HG03175 (cell line): ENCODE measurements at regions not wholly inside any gene's neighbourhood (a gene's known extent, or its start where the extent isn't known, plus 50 kb on each side); places are given as distances from the start of the nearest gene placed in this dataset.
"Not testable (repeated sequence)": the region's sequence is repeated elsewhere in the genome, so short reads cannot be mapped to it uniquely, and the experiment has no call there.

Experiments
- ATAC-seq: cut with Tn5 transposase; IDR thresholded peaks from one replicate; pipeline ENCODE4 v1.9.1; 2021; ENCODE audit warnings: mild to moderate bottlenecking, moderate library complexity; ENCODE audit not compliant: unreplicated experiment

- no peak for ATAC-seq
These were observed 418.9 kb upstream of the POM121L12 start for GRCh38 chr7:52616552-52616951.

DNA sequence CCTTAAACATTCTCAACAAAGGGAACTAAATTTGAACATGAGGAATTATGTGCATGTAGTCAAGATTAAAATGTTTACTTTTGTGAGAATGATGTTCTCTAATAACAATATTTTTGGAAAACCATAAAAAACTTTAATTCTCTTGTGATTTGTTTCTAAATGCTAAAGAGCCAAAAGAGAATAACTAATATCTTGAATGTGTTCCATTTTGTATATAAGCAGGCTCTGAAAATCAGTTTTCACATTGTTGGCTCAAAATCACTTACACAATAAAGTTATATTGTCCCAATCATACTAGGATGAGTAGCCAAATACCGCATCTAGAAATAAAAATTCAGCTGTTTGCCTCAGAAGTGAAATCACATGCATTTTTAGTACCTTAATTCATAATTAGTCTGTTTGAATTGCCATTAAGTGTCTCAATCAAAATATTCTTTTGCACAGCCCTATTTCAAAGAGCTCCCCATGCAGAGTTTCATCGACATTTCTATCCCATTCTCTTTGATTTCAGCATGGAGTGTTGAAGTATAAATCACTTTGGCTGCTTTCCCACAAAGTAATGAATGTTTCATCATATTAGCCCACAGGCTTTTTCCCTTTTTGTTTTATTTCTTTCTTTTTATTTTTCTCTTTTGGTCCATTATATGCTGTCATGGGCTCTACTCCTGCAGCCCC, 420.3 kb upstream of the POM121L12 start:
- no peak for ATAC-seq

DNA sequence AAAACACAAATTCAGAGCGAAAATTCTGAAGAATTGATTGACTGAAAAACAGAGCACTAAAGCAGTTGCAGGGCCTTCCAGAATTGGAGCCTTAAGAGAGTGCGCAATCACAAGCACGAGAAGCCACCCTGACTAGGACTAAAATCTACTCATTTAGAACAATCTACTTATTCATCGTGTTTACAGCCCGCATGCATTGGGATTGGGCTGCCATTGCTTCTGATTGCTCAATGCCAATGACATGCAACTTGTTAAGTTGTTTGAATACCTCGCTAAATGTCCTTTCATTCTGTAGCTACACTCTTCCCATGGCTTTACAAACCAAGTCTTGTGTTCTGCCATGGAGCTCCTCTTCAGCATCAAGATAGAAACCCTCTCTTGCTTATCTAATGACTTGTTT, 425.9 kb upstream of the POM121L12 start:
- ATAC-seq, result no peak

- no peak for ATAC-seq
These were observed 442.7 kb upstream of the POM121L12 start for GRCh38 chr7:52592698-52593097.

- ATAC-seq, result no peak
These were observed 448.7 kb upstream of the POM121L12 start for GRCh38 chr7:52586704-52587103.

DNA sequence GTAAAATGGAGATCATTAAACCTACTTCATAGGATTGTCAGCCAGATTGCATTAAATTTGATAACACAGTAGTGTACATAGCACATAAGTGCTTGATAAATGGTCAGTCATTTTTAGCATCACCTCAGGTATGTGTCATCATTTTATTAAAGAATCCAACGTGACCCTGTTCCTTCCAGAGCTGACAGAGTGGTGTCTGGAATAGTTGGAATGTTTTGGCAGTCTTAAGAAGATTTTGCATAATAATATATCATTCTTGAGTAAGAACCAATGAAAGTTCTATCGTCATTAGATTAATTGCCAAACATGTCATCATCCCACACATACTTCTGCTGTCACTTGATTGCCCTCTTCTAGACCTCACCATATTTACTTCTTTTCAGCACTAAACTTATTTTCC, 451.4 kb upstream of the POM121L12 start:
- no peak for ATAC-seq

DNA sequence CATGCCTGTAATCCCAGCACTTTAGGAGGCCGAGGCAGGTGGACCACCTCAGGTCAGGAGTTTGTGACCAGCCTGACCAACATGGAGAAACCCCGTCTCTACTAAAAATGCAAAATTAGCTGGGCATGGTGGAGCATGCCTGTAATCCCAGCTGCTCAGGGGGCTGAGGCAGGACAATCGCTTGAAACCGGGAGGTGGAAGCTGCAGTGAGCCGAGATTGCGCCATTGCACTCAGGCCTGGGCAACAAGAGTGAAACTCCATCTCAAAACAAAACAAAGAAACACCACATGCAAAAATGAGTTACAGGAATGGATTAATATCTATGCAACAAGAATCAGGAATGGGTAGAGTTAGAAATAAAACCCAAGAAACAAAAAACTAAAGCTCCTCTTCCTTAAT, 462.3 kb upstream of the POM121L12 start:
- not testable (repeated sequence) for ATAC-seq

DNA sequence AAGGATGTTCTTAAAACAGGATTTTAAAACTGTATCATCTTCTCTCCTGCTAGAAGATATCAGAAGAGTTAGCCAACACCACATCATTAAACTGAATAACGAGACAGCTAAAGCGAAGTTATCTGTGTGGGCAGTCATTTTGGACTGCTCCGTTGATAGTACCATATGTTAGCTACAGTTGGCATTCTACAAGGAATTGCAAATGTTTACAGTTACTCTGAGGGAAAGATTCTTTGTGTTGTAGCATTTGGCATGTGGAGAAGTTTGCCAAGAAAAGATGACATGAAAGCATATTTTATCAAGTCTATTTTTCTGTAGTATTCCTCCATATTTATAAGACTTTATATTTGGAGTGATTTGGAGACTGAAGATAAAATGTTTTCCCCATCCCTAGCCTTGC, 464.4 kb upstream of the POM121L12 start:
- no peak for ATAC-seq

DNA sequence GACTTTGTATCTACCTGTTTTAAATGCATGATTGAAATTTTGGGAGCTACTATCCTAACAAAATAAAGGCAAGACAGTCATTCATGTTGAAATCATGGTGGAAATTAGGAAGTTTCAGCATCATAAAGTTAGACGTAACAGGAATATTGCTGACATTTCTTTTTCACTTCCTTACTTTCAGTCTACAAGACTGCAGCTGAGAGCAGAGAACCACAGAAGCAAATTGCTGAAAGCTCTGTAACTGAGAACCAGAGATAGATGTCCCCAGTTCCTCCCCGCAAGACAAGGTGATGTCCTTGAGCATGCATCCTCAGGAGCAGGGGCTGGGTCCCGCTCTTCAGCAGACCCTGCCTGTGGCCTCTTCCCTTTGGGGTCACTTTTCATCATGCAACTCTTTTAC, 466.3 kb upstream of the POM121L12 start:
- no peak for ATAC-seq

GRCh38 chr7:52565974-52566373, 469.5 kb upstream of the POM121L12 start:
- no peak for ATAC-seq

DNA sequence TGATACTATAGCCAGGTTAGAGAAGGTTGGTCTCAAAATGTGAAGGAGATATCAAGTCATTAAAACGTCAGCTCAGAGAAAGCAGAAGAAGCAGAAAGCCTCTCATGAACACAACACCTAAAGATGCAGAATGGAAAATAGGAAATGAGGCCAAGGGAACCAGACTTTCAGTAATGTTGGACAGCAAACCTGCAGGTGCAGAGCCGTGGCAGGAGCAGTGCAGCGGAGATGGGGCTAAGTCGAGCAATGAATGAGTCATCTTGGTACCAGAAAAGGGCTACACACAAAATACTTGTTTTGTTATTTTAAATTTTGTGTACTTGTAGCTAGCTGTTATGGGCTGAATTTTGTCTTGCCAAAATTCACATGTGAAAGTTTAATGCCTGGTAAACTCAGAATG, 479.6 kb upstream of the POM121L12 start:
- ATAC-seq, result no peak

DNA sequence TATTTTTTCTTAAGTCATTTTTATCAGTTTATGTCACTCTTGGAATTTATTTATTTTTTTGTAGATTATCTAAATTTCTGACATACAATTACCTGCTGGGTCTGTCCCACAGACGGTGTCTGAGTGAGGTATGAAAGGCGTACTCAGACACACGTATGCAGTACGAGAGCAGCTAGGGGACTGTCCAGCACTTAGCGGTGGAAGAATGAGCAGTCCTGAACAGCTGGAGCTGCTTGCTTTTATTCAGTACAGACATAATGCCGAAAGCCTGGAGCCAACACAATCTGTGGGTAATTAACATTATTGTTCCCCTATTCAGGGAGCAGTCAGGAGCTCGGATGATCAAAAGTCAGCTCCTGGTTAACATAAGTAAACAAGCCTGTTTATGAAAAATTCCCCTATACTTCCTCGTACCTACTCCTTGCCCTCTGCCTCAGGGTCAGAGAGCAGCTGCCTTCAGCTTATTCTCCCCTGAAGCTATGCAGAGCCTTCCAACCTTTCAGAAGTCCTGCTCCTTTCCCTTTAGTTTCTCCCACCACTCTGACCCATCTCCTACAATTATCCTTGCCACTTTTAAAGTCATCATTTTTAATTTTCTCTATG, 488.0 kb upstream of the POM121L12 start:
- no peak for ATAC-seq

DNA sequence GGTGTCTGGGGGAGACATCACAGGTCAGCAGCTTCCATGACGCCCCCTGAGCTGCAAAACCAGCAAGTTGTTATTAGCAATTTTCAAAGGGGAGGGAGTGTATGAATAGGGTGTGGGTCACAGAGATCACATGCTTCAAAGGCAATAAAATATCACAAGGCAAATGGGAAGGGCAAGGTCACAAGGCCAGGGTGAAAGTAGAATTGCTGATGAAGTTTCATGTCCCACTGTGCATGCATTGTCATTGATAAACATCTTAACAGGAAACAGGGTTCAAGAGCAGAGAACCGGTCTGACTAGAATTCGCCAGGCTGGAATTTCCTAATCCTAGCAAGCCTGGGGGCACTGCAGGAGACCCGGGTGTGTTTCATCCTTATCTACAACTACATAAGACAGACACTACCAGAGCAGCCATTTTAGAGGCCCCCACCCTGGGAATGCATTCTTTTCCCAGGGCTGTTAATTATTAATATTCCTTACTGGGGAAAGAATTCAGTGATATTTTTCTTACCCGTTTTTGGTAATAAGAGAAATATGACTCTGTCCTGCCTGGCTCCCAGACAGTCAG, 494.2 kb upstream of the POM121L12 start:
- not testable (repeated sequence) for ATAC-seq

GRCh38 chr7:52540041-52540440, 495.4 kb upstream of the POM121L12 start:
- ATAC-seq, result no peak

DNA sequence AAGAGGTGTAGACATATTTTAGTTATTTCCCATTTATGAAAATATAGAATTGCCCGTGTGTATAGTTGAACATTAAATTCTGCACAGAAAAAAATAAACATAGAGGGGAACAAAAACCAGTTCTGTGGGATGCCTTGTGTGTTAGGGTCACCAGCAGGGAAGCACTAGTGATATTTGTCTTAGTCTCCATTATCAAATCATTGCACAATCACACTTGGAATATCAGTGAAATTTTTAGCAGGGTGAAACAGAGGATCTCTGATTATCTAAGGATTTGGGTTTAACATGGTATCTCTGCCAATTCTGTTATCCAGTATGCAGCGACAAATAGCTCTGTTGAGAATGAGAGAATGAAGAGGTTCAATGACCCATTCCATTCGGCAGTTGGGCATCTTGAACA, 496.0 kb upstream of the POM121L12 start:
- no peak for ATAC-seq

DNA sequence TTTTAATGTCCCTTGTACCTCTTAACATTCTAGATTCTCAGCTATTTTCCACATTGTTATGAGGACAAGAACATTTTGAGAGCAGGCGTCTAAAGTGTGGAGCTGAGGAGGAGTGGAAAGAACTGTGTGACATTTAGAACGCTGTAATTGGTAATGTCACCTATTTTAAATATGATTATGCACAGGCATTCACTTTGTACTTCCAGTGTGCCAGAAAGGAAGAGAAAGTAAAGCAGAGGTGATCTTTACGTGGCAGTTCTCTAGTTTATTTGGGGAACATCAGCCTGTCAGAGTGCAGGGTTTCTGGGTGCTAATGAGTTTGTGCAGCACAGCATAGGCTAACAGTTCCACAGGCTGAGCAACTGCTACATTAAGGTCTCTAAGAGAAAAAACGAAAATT, 498.4 kb upstream of the POM121L12 start:
- no peak for ATAC-seq

DNA sequence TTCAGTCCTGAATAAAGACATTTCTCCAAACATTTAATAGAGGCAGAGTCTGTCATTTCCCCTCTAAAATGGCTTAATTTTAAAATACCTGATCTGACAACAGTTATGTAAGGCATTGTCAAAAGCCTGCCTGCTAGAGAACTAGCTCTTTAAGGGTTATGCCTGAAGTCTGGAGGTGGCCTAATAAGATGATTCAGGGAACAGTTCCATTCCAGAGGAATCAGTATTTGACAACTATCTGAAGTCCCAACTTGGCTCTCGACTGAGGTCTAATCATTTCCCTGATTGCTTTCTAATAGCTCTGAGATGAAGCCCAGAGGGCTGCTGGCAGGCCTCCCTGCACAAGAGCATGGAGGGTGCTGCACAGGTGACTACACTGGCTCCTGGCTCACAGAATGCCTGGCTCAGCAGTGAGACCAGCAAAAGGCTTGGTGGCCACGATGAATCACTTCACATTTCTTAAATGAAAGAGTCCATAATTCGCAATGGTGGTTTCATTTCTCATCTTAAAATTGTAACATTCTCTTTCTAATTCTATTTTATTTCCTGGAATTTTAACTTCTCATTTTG, 509.6 kb upstream of the POM121L12 start:
- ATAC-seq, result no peak

DNA sequence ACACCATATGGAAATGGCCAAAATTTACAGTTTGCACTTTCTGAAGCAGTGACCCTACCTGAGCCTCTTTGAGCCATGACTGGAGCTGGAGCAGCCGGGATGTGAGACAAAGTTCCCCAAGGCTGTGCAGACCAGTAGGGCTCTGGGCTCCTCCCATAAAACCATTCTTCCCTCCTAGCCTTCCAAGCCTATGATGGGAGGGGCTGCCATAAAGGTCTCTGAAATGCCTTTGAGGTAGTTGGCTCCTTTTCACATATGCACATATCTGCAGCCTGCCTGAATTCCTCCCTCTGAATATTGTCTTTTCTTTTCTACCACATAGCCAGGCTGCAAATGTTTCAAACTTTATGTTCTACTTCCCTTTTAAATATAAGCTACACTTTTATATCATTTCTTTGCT, 516.6 kb upstream of the POM121L12 start:
- no peak for ATAC-seq

DNA sequence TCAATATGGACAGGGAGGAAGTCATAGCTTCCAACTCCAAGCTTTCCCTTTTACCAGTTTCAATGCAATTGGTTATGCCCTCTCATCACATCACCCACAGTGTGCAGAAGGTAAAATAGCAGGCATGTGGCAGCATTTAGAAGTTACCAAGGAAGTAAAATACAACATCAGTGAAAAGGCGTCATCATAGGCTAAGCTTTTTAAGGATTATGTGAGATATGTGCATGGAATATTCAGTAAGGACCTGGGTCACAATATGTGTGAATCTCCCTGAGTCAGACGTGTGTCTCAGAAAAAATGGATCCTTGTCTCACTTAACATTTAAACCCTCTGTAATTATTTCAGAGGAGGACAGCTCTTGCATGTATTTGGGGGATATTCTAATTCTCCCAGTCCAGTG, 522.8 kb upstream of the POM121L12 start:
- no peak for ATAC-seq

- ATAC-seq, result no peak
These were observed 527.7 kb upstream of the POM121L12 start for GRCh38 chr7:52507546-52508255.

DNA sequence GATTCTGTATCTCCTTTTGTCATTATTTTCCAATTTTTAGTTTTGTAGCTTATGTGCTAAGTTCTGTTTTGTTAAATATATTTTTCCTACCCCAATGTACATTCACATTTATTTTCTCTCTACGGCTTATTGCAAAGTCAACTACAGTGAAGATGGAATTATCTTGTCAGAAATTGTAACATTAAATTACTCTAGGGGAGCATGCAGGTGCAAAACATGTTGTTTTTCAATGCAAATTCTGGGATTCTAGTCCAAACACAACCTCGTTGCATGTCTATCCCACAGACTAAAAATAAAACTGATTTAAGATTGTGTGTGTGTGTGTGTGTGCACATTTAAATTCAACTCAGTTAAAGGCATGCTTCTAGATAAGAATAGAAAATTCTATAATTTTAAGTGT, 529.1 kb upstream of the POM121L12 start:
- ATAC-seq, result no peak

- no peak for ATAC-seq
These were observed 530.9 kb upstream of the POM121L12 start for GRCh38 chr7:52504561-52504960.
